Naive thymus-derived CD4-positive, alpha-beta T cell (primary cell): ENCODE measurements at regions not wholly inside any gene's neighbourhood (a gene's known extent, or its start where the extent isn't known, plus 50 kb on each side); places are given as distances from the start of the nearest gene placed in this dataset.

Experiments
- ATAC-seq: fragments of 150-1000 bp; cut with Tn5 transposase; 2 replicates; pipeline ENCODE4 v1.10.0; 2021; ENCODE audit warnings: mild to moderate bottlenecking, moderate library complexity
- CTCF ChIA-PET: fragments of 350-600 bp; sonication (Branson Sonifier 250); formaldehyde crosslinking; loops from one replicate; lab custom pipeline; 2021; ENCODE audit warnings: antibody characterized with exemption; lab: Charles Lee
- POLR2A ChIA-PET: fragments of 350-600 bp; sonication (Branson Sonifier 250); formaldehyde crosslinking; loops from one replicate; lab custom pipeline; 2021; ENCODE audit warnings: antibody characterized with exemption, inconsistent platforms; lab: Charles Lee
- DNase-seq, 9 donors: peaks; one replicate each; pipeline versions ENCODE4 v3.0.0 to v3.0.0-alpha.2; 2020 to 2022; ENCODE audit warnings: mixed read lengths in 1 of 9
- H3K27ac ChIP-seq: one replicate; pipeline ENCODE4 v1.7.0; 2013; ENCODE audit warnings: mild to moderate bottlenecking, low read depth, low read length, moderate library complexity
- H3K27me3 ChIP-seq, 2 donors: one replicate each; pipeline ENCODE4 v1.7.0; 2013; ENCODE audit warnings: low read length in 2 of 2, mild to moderate bottlenecking in 2 of 2, moderate library complexity in 2 of 2; ENCODE audit not compliant: control insufficient read depth in 2 of 2, insufficient read depth in 2 of 2
- H3K36me3 ChIP-seq, 3 experiments: 1 replicate in 2 of 3; 2 replicates in 1 of 3; pipeline ENCODE4 v1.7.0; 2013; ENCODE audit warnings: low read length in 3 of 3, mild to moderate bottlenecking in 3 of 3, moderate library complexity in 1 of 3; ENCODE audit not compliant: insufficient read depth in 3 of 3, control insufficient read depth in 2 of 3
- H3K4me1 ChIP-seq, 2 donors: one replicate each; pipeline ENCODE4 v1.7.0; 2013; ENCODE audit warnings: low read length in 2 of 2, mild to moderate bottlenecking in 2 of 2, moderate library complexity in 1 of 2; ENCODE audit not compliant: control insufficient read depth in 2 of 2, insufficient read depth in 2 of 2
- H3K4me3 ChIP-seq: 2 replicates; pipeline ENCODE4 v1.7.0; 2013; ENCODE audit warnings: mild to moderate bottlenecking, low read length
- H3K9me3 ChIP-seq, 3 experiments: 1 replicate in 2 of 3; 2 replicates in 1 of 3; pipeline ENCODE4 v1.7.0; 2013; ENCODE audit warnings: low read length in 3 of 3; ENCODE audit not compliant: control insufficient read depth in 2 of 3
- H3K27ac Mint-ChIP-seq, 9 donors: one replicate each; pipeline ENCODE4 v1.8.0; 2020 to 2022; ENCODE audit warnings: mixed read lengths in 9 of 9, mild to moderate bottlenecking in 8 of 9, moderate library complexity in 5 of 9, inconsistent platforms in 2 of 9
- H3K27me3 Mint-ChIP-seq, 5 donors: one replicate each; pipeline ENCODE4 v1.8.0; 2021 to 2022; ENCODE audit warnings: mixed read lengths in 5 of 5, mild to moderate bottlenecking in 1 of 5
- H3K36me3 Mint-ChIP-seq, 5 donors: one replicate each; pipeline ENCODE4 v1.8.0; 2020 to 2022; ENCODE audit warnings: mixed read lengths in 5 of 5, mild to moderate bottlenecking in 3 of 5, inconsistent platforms in 1 of 5
- H3K4me1 Mint-ChIP-seq, 7 donors: one replicate each; pipeline ENCODE4 v1.8.0; 2020 to 2022; ENCODE audit warnings: mixed read lengths in 7 of 7, mild to moderate bottlenecking in 3 of 7, inconsistent platforms in 1 of 7
- H3K4me3 Mint-ChIP-seq, 10 donors: one replicate each; pipeline ENCODE4 v1.8.0; 2020 to 2022; ENCODE audit warnings: mild to moderate bottlenecking in 10 of 10, mixed read lengths in 10 of 10, moderate library complexity in 6 of 10, inconsistent platforms in 2 of 10
- H3K9me3 Mint-ChIP-seq, 11 donors: one replicate each; pipeline ENCODE4 v1.8.0; 2020 to 2022; ENCODE audit warnings: mixed read lengths in 11 of 11, mild to moderate bottlenecking in 4 of 11, inconsistent platforms in 1 of 11, moderate library complexity in 1 of 11
- intact Hi-C, 2 donors: fragments of 100-400 bp; cut with micrococcal nuclease; formaldehyde crosslinking; loops; one replicate each; pipeline ENCODE4 v1.15.1; 2023

- Histone ChIP-seq H3K36me3 (no peaks in the 10 kb centered on the region), H3K27me3 (peaks cover 0 to 3% of the 10 kb centered on the region in 2 donors), H3K27ac (no peak overlapping the region), H3K4me3 (no peak overlapping the region), H3K9me3 (no peaks in the 10 kb centered on the region), H3K4me1 (no peaks in the 10 kb centered on the region)
- H3K4me1 Mint-ChIP-seq, result no peaks in the 10 kb centered on the region
- no peak for ATAC-seq
- no peak for DNase-seq
- intact Hi-C loops, result loop anchor here in 1 of 2 donors (10.0 kb wide), 1 partner anchor 58 kb away; no protein-coding TSS in a partner anchor
- no peak overlapping the region for H3K27ac Mint-ChIP-seq
- H3K27me3 Mint-ChIP-seq, result peaks cover 0 to 15% (median 4%) of the 10 kb centered on the region in 5 donors
- ChIA-PET POLR2A (no interaction called here), CTCF (no interaction called here)
- no peak overlapping the region for H3K4me3 Mint-ChIP-seq
- no peaks in the 10 kb centered on the region for H3K36me3 Mint-ChIP-seq
- peaks cover 0 to 20% (median 5%) of the 10 kb centered on the region in 11 donors for H3K9me3 Mint-ChIP-seq
Measured at GRCh38 chr10:10816447-10816846, 201.2 kb upstream of the CELF2 start.

GRCh38 chr10:10817609-10818008 lies 200.1 kb upstream of the CELF2 start:
- no peak for DNase-seq
- H3K4me3 Mint-ChIP-seq, result no peak overlapping the region
- H3K9me3 Mint-ChIP-seq, result peaks cover 0 to 9% (median 4%) of the 10 kb centered on the region in 11 donors
- H3K27me3 Mint-ChIP-seq, result peaks cover 0 to 17% (median 4%) of the 10 kb centered on the region in 5 donors
- ChIA-PET POLR2A (no interaction called here), CTCF (no interaction called here)
- Histone ChIP-seq H3K27ac (no peak overlapping the region), H3K4me3 (no peak overlapping the region), H3K9me3 (no peaks in the 10 kb centered on the region), H3K36me3 (no peaks in the 10 kb centered on the region), H3K27me3 (peaks cover 0 to 3% of the 10 kb centered on the region in 2 donors), H3K4me1 (no peaks in the 10 kb centered on the region)
- H3K36me3 Mint-ChIP-seq, result no peaks in the 10 kb centered on the region
- ATAC-seq, result no peak
- intact Hi-C loops, result loop anchor here in 1 of 2 donors (10.0 kb wide), 1 partner anchor 57 kb away; no protein-coding TSS in a partner anchor
- H3K4me1 Mint-ChIP-seq, result peaks cover 0 to 7% (median 3%) of the 10 kb centered on the region in 7 donors
- H3K27ac Mint-ChIP-seq, result no peak overlapping the region

GRCh38 chr10:10818082-10818481 lies 199.6 kb upstream of the CELF2 start:
- Histone ChIP-seq H3K36me3 (no peaks in the 10 kb centered on the region), H3K4me1 (no peaks in the 10 kb centered on the region), H3K27me3 (peaks cover 0 to 1% of the 10 kb centered on the region in 2 donors), H3K9me3 (no peaks in the 10 kb centered on the region), H3K27ac (no peak overlapping the region), H3K4me3 (no peak overlapping the region)
- CTCF ChIA-PET, result interaction anchor here (0.6 kb wide), 1 partner anchor 53 kb away, joined by 3 read pairs; no protein-coding TSS in a partner anchor
- POLR2A ChIA-PET, result no interaction called here
- no peak overlapping the region for H3K27ac Mint-ChIP-seq
- DNase-seq, result no peak
- intact Hi-C loops, result loop anchor here in 1 of 2 donors (10.0 kb wide), 1 partner anchor 57 kb away; no protein-coding TSS in a partner anchor
- peaks cover 0 to 17% (median 4%) of the 10 kb centered on the region in 5 donors for H3K27me3 Mint-ChIP-seq
- peaks cover 0 to 8% (median 4%) of the 10 kb centered on the region in 11 donors for H3K9me3 Mint-ChIP-seq
- H3K4me1 Mint-ChIP-seq, result peaks cover 0 to 7% (median 3%) of the 10 kb centered on the region in 7 donors
- H3K4me3 Mint-ChIP-seq, result no peak overlapping the region
- no peak for ATAC-seq
- no peaks in the 10 kb centered on the region for H3K36me3 Mint-ChIP-seq

DNA sequence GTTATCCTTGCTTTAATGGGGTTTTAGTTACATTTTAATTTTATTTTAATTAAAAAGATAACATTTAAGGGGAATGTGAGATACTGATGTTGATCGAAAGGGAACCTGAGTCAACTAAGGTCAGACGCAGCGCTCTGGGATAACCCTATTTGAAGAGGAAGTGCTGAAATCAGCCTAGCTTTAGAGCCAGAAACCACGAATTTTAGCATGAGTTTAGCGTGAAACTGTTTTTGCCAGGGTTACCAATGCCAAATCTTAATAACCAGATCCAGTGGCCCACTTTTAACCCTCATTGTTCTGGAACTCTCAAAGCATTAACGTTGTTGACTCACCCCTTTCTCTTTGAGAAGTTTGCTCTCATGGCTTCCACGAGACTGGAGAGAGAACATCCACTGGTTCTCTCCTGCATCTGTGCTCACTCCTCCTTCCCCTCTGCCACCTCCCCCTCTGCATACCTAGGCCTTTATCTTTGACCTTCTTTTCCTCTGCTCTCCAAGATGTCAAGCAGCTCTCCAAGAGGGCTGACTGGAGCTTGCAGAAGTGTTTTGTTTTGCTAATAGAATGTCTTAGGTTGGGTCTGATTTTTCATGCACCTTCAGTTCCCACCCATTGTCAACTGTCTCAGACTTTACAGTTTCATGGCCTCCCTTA lies 198.3 kb upstream of the CELF2 start:
- Histone ChIP-seq H3K27me3 (no peaks in the 10 kb centered on the region), H3K9me3 (no peaks in the 10 kb centered on the region), H3K36me3 (no peaks in the 10 kb centered on the region), H3K27ac (no peak overlapping the region), H3K4me1 (no peaks in the 10 kb centered on the region), H3K4me3 (no peak overlapping the region)
- H3K27ac Mint-ChIP-seq, result no peak overlapping the region
- peaks cover 0 to 17% (median 7%) of the 10 kb centered on the region in 5 donors for H3K27me3 Mint-ChIP-seq
- peaks cover 0 to 8% (median 3%) of the 10 kb centered on the region in 11 donors for H3K9me3 Mint-ChIP-seq
- H3K4me1 Mint-ChIP-seq, result peaks cover 0 to 7% (median 3%) of the 10 kb centered on the region in 7 donors
- intact Hi-C loops, result loop anchor here in 1 of 2 donors (10.0 kb wide), 1 partner anchor 55 kb away; no protein-coding TSS in a partner anchor
- CTCF ChIA-PET, result no interaction called here
- POLR2A ChIA-PET, result no interaction called here
- no peak for DNase-seq
- H3K4me3 Mint-ChIP-seq, result no peak overlapping the region
- no peaks in the 10 kb centered on the region for H3K36me3 Mint-ChIP-seq
- ATAC-seq, result no peak

- H3K4me1 Mint-ChIP-seq, result peaks cover 0 to 7% (median 3%) of the 10 kb centered on the region in 7 donors
- peaks cover 0 to 8% (median 3%) of the 10 kb centered on the region in 11 donors for H3K9me3 Mint-ChIP-seq
- POLR2A ChIA-PET, result no interaction called here
- no peaks in the 10 kb centered on the region for H3K4me1 ChIP-seq
- no peaks in the 10 kb centered on the region for H3K36me3 Mint-ChIP-seq
- H3K27me3 Mint-ChIP-seq, result peaks cover 8 to 33% (median 10%) of the 10 kb centered on the region in 5 donors
- intact Hi-C loops, result no loop called here
- H3K27ac Mint-ChIP-seq, result no peak overlapping the region
- DNase-seq (peak in 1 of 9 donors; percentile 1), ATAC-seq (no peak)
- H3K9me3 ChIP-seq, result no peaks in the 10 kb centered on the region
- no peak overlapping the region for H3K27ac ChIP-seq
- no peak overlapping the region for H3K4me3 ChIP-seq
- H3K36me3 ChIP-seq, result no peaks in the 10 kb centered on the region
- H3K4me3 Mint-ChIP-seq, result no peak overlapping the region
- H3K27me3 ChIP-seq, result no peaks in the 10 kb centered on the region
- CTCF ChIA-PET, result no interaction called here
Measured at GRCh38 chr10:10821926-10822325, 195.7 kb upstream of the CELF2 start.

GRCh38 chr10:10824591-10825148 lies 193.0 kb upstream of the CELF2 start:
- no peaks in the 10 kb centered on the region for H3K27me3 ChIP-seq
- no peaks in the 10 kb centered on the region for H3K36me3 ChIP-seq
- H3K4me1 Mint-ChIP-seq, result peaks cover 0 to 7% (median 3%) of the 10 kb centered on the region in 7 donors
- no peaks in the 10 kb centered on the region for H3K36me3 Mint-ChIP-seq
- peaks cover 0 to 5% (median 0%) of the 10 kb centered on the region in 11 donors for H3K9me3 Mint-ChIP-seq
- no peak for DNase-seq
- ChIA-PET CTCF (no interaction called here), POLR2A (no interaction called here)
- peaks cover 6 to 49% (median 23%) of the 10 kb centered on the region in 5 donors for H3K27me3 Mint-ChIP-seq
- H3K4me1 ChIP-seq, result no peaks in the 10 kb centered on the region
- no peak overlapping the region for H3K4me3 Mint-ChIP-seq
- no peak overlapping the region for H3K27ac ChIP-seq
- no peak for ATAC-seq
- H3K4me3 ChIP-seq, result no peak overlapping the region
- intact Hi-C loops, result no loop called here
- no peaks in the 10 kb centered on the region for H3K9me3 ChIP-seq
- no peak overlapping the region for H3K27ac Mint-ChIP-seq
